ENCODE measurements at regions not wholly inside any gene's neighbourhood (a gene's known extent, or its start where the extent isn't known, plus 50 kb on each side); places are given as distances from the start of the nearest gene placed in this dataset.

GRCh38 chr6:66553441-66553840 lies 846.4 kb upstream of the EYS start:
- BruUV-seq (replicated peaks) = no TSS peak
- DNase-seq = no peak
- peaks cover 15% of the 10 kb centered on the region for H3K9me3 Mint-ChIP-seq (ENCODE audit: low read depth, unreplicated experiment)
- intact Hi-C loops (cut with micrococcal nuclease; ENCODE audit: unreplicated experiment) = no loop called here
- no peak overlapping the region for H3K4me3 Mint-ChIP-seq (ENCODE audit: low read depth, unreplicated experiment)
- no peak overlapping the region for H3K27ac Mint-ChIP-seq (ENCODE audit: unreplicated experiment)
- TF ChIP-seq CTCF (IDR thresholded peaks at IDR 0.05; ENCODE audit: unreplicated experiment) = no peak
- CTCF ChIA-PET = no interaction called here
- H3K36me3 Mint-ChIP-seq (ENCODE audit: insufficient read depth, unreplicated experiment) = no peaks in the 10 kb centered on the region
- H3K4me1 Mint-ChIP-seq (ENCODE audit: low read depth, unreplicated experiment) = no peaks in the 10 kb centered on the region
- H3K27me3 Mint-ChIP-seq (ENCODE audit: unreplicated experiment) = no peaks in the 10 kb centered on the region

GRCh38 chr6:66538551-66539135 lies 831.6 kb upstream of the EYS start:
- H3K27me3 Mint-ChIP-seq (ENCODE audit: unreplicated experiment) = no peaks in the 10 kb centered on the region
- no peak for DNase-seq
- H3K9me3 Mint-ChIP-seq (ENCODE audit: low read depth, unreplicated experiment) = peaks cover 11% of the 10 kb centered on the region
- H3K4me3 Mint-ChIP-seq (ENCODE audit: low read depth, unreplicated experiment) = no peak overlapping the region
- no peak overlapping the region for H3K27ac Mint-ChIP-seq (ENCODE audit: unreplicated experiment)
- no peaks in the 10 kb centered on the region for H3K4me1 Mint-ChIP-seq (ENCODE audit: low read depth, unreplicated experiment)
- no TSS peak for BruUV-seq (replicated peaks)
- TF ChIP-seq CTCF (IDR thresholded peaks at IDR 0.05; ENCODE audit: unreplicated experiment) = no peak
- intact Hi-C loops (cut with micrococcal nuclease; ENCODE audit: unreplicated experiment) = no loop called here
- H3K36me3 Mint-ChIP-seq (ENCODE audit: insufficient read depth, unreplicated experiment) = no peaks in the 10 kb centered on the region
- CTCF ChIA-PET = no interaction called here

DNA sequence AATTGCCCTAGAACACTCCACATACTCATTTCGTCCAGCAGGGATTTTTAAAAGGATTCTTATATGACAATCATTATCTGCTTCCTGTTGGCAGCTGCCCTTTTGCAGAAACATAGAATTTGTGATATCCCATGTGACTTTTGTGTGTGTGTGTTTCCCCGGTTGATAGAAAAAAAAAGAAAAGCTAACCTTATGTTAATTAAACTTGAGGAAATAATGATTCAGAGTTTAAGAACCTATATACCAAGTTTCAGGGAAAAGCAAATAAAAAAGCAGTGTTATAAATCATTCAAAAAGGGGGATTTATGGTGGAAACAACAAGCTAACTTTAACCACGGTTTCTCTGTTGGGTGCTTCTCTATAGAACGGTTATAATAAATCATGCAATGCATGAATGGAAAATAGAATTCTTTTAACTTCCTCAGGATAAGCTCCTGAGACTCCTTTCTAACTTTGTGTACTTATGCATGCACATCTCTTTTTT lies 826.9 kb upstream of the EYS start:
- Mint-ChIP-seq H3K27me3 (ENCODE audit: unreplicated experiment) (no peaks in the 10 kb centered on the region), H3K4me1 (ENCODE audit: low read depth, unreplicated experiment) (no peaks in the 10 kb centered on the region), H3K9me3 (ENCODE audit: low read depth, unreplicated experiment) (peaks cover 11% of the 10 kb centered on the region), H3K27ac (ENCODE audit: unreplicated experiment) (no peak overlapping the region), H3K4me3 (ENCODE audit: low read depth, unreplicated experiment) (no peak overlapping the region), H3K36me3 (ENCODE audit: insufficient read depth, unreplicated experiment) (no peaks in the 10 kb centered on the region)
- CTCF ChIA-PET = no interaction called here
- intact Hi-C loops (cut with micrococcal nuclease; ENCODE audit: unreplicated experiment) = no loop called here
- DNase-seq = no peak
- TF ChIP-seq CTCF (IDR thresholded peaks at IDR 0.05; ENCODE audit: unreplicated experiment) = no peak
- no TSS peak for BruUV-seq (replicated peaks)

- intact Hi-C loops (cut with micrococcal nuclease; ENCODE audit: unreplicated experiment) = no loop called here
- DNase-seq = no peak
- Mint-ChIP-seq H3K27me3 (ENCODE audit: unreplicated experiment) (no peaks in the 10 kb centered on the region), H3K36me3 (ENCODE audit: insufficient read depth, unreplicated experiment) (no peaks in the 10 kb centered on the region), H3K27ac (ENCODE audit: unreplicated experiment) (no peak overlapping the region), H3K4me1 (ENCODE audit: low read depth, unreplicated experiment) (no peaks in the 10 kb centered on the region), H3K4me3 (ENCODE audit: low read depth, unreplicated experiment) (no peak overlapping the region), H3K9me3 (ENCODE audit: low read depth, unreplicated experiment) (peaks cover 13% of the 10 kb centered on the region)
- TF ChIP-seq CTCF (IDR thresholded peaks at IDR 0.05; ENCODE audit: unreplicated experiment) = no peak
- BruUV-seq (replicated peaks) = no TSS peak
- CTCF ChIA-PET = no interaction called here
Measured at GRCh38 chr6:66526061-66526460, 819.0 kb upstream of the EYS start.

Data from Calu3 (cell line).